ENCODE measurements at regions not wholly inside any gene's neighbourhood (a gene's known extent, or its start where the extent isn't known, plus 50 kb on each side); places are given as distances from the start of the nearest gene placed in this dataset.

GRCh38 chr1:38622197-38622596 is 237.4 kb downstream of the RRAGC start:
- DNase-seq (ENCODE audit: low read depth), result no peak
- TF ChIP-seq CTCF (IDR thresholded peaks at IDR 0.05; ENCODE audit: insufficient read depth, low read depth, low read length, missing control alignments), result no peak
- H3K4me3 ChIP-seq (ENCODE audit: low read depth, low read length), result no peak overlapping the region

- no peak overlapping the region for H3K4me3 ChIP-seq (ENCODE audit: low read depth, low read length)
- TF ChIP-seq CTCF (IDR thresholded peaks at IDR 0.05; ENCODE audit: insufficient read depth, low read depth, low read length, missing control alignments), result no peak
- DNase-seq (ENCODE audit: low read depth), result no peak
Measured at GRCh38 chr1:38616846-38617245, 242.7 kb downstream of the RRAGC start.

- TF ChIP-seq CTCF (IDR thresholded peaks at IDR 0.05; ENCODE audit: insufficient read depth, low read depth, low read length, missing control alignments), result peak; percentile 24
- no peak overlapping the region for H3K4me3 ChIP-seq (ENCODE audit: low read depth, low read length)
- peak; percentile 11 for DNase-seq (ENCODE audit: low read depth)
Measured at GRCh38 chr1:38615680-38616079, 243.9 kb downstream of the RRAGC start.

GRCh38 chr1:38614861-38615260 is 244.7 kb downstream of the RRAGC start:
- no peak for TF ChIP-seq CTCF (IDR thresholded peaks at IDR 0.05; ENCODE audit: insufficient read depth, low read depth, low read length, missing control alignments)
- no peak for DNase-seq (ENCODE audit: low read depth)
- no peak overlapping the region for H3K4me3 ChIP-seq (ENCODE audit: low read depth, low read length)

- no peak for DNase-seq (ENCODE audit: low read depth)
- no peak for TF ChIP-seq CTCF (IDR thresholded peaks at IDR 0.05; ENCODE audit: insufficient read depth, low read depth, low read length, missing control alignments)
- no peak overlapping the region for H3K4me3 ChIP-seq (ENCODE audit: low read depth, low read length)
Measured at GRCh38 chr1:38613996-38614395, 245.6 kb downstream of the RRAGC start.

- no peak for TF ChIP-seq CTCF (IDR thresholded peaks at IDR 0.05; ENCODE audit: insufficient read depth, low read depth, low read length, missing control alignments)
- no peak overlapping the region for H3K4me3 ChIP-seq (ENCODE audit: low read depth, low read length)
- no peak for DNase-seq (ENCODE audit: low read depth)
Measured at GRCh38 chr1:38612951-38613350, 246.6 kb downstream of the RRAGC start.

- H3K4me3 ChIP-seq (ENCODE audit: low read depth, low read length), result no peak overlapping the region
- TF ChIP-seq CTCF (IDR thresholded peaks at IDR 0.05; ENCODE audit: insufficient read depth, low read depth, low read length, missing control alignments), result no peak
- no peak for DNase-seq (ENCODE audit: low read depth)
Measured at GRCh38 chr1:38611664-38612211, 247.8 kb downstream of the RRAGC start.

All from GM12865 (cell line).